DOHH2 (cell line): ENCODE measurements at regions not wholly inside any gene's neighbourhood (a gene's known extent, or its start where the extent isn't known, plus 50 kb on each side); places are given as distances from the start of the nearest gene placed in this dataset.

ENCODE experiments used
- CTCF ChIP-seq: fragments of 200-600 bp; sonication (generic); IDR thresholded peaks from one replicate; pipeline ENCODE4 v1.5.1; 2014; ENCODE audit warnings: antibody characterized with exemption, mild to moderate bottlenecking, low read depth, low read length; ENCODE audit not compliant: poor library complexity, severe bottlenecking
- EZH2phosphoT487 ChIP-seq: fragments of 200-600 bp; sonication (generic); IDR thresholded peaks from 2 replicates; pipeline ENCODE4 v1.6.1; 2017; ENCODE audit warnings: borderline replicate concordance, mild to moderate bottlenecking, antibody characterized with exemption, low read length, moderate library complexity, mixed read lengths

DNA sequence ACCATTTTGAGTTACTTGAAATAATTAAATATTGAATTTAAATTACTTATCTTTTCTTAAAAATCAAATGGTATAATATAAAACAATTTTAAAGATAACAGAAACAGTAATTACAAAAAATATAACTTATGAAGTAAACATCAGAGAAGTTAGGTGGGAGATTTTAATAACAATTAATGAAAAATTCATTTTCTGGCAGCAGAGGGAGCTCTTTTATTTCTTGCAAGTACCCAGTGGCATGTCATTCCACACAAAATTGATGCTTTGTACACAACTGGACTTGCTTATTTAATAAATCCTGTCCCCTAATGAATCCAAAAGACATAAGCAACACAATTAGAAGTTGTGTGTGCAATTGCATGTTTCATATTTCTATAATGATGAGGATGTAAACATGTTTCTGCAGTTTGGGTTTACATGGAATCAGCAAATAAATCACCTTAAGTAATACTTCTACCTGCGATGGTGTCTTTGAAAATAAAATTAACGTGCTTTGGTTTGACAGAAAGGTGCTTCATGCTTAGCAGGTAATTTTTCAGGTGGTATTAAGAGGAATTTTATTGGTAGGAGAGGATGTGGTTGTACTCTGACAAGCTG, 861.3 kb downstream of the ZPLD1 start:
- TF ChIP-seq CTCF (peak; percentile 45), EZH2phosphoT487 (no peak)
